HG02588 (cell line): ENCODE measurements at regions not wholly inside any gene's neighbourhood (a gene's known extent, or its start where the extent isn't known, plus 50 kb on each side); places are given as distances from the start of the nearest gene placed in this dataset.
"Not testable (repeated sequence)": the region's sequence is repeated elsewhere in the genome, so short reads cannot be mapped to it uniquely, and the experiment has no call there.

Source experiments
- ATAC-seq: cut with Tn5 transposase; IDR thresholded peaks from one replicate; pipeline ENCODE4 v1.9.1; 2021; ENCODE audit warnings: mild to moderate bottlenecking, moderate library complexity; ENCODE audit not compliant: unreplicated experiment

DNA sequence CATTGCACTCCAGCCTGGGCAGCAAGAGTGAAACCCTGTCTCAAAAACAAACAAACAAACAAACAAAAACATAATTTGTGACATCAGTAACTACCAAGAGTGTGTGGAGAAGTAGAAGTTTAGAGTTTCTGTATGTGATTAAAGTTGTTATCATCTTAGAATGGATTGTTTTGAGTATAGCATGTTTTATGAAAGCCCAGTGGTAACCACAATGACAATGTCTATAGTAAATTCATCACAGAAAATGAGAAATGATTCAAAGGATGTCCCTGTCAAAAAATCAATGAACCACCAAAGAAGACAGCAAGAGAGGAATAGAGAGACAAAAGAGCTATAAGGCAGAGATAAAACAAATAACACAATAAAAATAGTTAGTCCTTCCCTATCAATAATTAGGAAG, 1299.2 kb downstream of the CNTNAP5 start:
- no peak for ATAC-seq

DNA sequence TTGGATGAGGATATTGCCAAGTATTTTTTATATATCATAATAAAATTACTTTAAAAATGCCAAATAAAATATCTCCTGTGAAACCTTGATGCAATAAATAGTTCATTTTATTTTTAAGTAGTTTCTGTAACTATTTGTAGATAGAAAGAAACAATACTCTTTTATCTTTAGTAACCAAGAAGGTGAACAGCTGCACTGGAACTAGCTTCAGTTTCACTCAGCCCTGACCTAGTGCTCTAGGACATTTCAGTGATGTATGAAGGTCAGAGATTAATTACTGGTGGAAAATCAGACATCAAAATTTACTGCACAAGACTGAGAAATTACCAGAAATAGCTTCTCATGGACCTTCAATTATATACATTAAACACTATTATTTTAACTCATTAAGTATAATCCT, 1305.0 kb downstream of the CNTNAP5 start:
- ATAC-seq = peak; percentile 76

DNA sequence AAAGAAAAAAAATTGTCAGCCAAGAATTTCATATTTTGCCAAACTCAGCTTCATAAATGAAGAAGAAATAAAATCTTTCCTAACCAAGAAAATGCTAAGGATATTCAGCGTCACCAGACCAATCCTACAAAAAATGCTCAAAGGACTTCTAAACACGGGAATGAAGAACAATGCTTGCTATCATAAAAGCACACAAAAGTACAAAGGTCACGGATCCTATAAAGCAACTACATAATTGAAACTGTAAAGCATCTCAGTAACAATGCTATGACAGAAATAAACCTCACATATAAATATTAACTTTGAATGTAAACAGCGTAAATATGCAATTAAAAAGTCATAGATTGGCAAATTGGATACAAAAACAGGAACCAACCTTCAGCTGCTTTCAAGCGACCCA, 1314.6 kb upstream of the GYPC start:
- no peak for ATAC-seq

DNA sequence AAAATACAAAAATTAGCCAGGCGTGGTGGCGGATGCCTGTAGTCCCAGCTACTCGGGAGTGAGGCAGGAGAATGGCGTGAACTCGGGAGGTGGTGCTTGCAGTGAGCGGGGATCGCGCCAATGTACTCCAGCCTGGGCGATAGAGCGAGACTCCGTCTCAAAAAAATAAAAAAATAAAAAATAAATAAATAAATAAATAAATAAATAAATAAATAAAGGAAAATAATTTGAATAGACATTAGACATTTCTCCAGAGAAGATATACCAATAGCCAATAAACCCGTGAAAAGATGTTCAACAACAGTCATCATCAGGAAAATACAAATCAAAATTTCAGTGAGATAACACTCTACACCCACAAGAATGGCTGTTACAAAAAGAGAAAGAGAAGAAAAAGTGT, 1302.4 kb upstream of the GYPC start:
- ATAC-seq = not testable (repeated sequence)

DNA sequence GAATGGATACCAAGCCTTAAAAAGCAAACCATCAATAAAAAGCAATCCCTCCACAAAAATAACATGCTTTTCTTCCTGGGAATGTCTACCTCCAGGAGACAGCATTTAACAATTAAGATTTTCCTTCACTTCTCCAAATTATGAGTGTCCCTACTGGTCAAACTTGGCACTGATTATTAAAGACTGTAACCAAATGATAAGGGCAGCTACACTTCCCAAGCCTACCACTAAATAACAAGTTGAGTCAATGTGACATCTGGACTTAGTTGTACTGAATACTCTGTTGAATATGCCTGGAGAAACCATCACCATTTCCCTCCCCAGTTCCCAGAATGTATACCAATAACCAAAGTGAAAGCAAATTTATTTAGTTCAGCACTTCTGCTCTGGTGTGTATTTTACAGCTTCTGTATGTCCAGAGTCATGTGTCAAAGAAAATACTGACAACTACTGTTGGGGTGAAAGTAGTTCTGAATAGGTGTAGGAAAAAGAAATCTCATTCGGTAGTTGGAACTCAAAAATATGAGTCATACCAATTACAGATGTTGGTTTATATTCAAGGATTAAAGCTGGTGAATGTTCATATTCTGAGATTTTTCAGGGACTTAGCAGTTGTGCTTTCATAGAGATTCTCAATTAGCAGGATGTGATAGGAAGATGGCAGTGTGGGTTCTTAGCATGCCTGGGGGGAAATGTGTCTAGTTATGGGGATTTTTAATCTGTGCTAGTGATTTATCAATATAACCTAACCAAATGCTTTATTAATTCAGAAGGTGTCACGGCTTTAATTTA, 1291.6 kb upstream of the GYPC start:
- no peak for ATAC-seq

DNA sequence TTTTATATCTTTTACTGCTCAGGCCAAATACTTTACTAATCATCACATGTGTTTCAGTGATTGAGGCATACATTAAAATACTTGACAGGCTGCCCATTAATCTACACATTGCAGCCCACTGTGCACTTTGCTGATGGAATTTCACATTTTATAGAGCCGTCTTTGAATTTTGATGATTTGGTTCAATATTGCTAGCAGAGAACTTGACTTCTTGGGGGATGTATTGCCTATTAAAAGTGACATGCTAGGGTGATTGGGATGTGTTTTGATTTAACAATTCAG, 1291.0 kb upstream of the GYPC start:
- ATAC-seq = no peak

DNA sequence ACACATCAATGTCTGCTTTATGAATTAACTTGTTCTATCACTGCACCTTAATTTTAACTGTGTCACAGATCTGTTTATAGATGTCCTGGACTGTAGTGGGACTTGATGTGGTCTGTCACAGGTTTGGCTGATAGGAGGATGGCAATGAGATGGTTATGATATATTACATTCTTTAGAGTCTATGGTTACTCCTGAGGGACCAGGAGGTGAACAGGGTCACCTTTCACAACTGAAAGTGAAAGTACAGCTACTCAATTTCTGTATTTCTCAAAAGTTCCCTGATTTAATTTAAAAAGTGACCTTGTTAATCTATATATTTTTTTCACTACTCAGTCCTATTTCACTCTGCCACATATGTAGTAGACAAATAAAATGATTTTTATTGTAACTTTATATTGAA, 1284.1 kb upstream of the GYPC start:
- no peak for ATAC-seq

DNA sequence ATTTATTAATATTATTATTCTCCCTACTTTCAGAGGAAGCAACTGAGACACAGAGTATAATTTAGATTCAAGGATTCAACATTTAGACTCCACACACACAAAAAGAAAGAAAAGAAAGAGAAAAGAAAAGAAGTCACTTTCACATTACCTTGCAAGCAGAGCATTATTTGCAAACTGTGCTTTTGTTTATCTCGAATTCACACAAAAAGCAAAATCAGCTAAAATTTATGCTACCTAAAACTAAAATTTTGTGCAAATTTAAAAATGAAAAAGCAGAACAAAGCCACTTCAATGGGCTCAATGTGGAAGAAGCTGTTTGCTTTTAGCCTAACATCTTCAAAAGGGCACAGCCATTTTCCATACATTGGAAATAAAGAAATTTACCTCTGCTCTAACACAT, 1282.7 kb upstream of the GYPC start:
- no peak for ATAC-seq

DNA sequence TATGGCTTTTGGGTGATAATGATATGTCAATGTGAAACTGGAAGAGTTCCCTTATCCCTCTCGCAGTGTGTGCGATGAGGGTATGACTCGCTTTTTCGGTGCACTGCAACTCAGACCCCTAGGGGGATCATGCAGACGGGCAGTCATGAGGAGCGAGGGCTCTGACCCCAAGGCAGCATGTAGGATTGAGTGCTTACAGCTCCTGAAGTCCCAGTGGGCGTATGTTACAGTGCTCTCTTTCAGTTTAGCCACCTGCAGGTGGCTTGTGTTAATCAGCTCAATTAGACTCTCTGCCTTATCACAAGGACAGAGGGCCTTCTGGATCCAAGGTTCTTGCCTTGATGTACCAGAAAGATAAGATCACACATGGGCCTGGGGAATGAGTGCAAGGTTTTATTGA, 1269.9 kb upstream of the GYPC start:
- no peak for ATAC-seq

DNA sequence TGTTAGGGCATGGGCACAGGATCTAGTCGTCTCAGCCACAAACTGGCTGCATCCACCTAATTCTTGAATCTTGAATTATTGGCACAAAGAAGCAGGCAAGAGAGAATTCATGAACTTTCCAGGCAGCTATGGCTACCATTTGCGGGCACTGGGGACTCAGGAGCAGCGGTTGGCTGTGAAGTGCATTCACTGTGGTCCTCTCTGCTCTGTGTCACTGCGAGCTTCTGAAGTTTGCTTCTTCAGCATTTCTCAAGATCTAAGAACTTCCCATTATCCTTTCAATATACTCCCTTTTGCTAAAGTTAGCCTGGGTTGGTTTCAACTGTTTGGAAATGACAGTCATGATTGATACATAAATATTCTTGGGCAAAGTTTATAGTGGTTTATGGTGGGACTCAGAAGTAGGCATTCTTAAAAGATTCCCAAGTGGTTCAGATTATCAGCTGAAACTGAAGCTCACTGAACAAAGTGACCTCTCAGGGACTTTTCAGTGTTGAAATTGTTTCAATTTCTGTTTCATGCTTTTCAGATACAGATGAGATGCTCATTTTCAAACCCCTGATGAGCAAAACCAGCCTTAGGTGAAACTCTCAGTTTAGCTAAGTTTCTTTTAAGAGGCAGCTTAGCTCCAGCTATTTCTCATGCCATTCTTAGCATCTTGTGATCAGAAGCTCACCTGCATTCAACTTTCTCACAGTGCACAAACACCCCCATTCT, 1258.3 kb upstream of the GYPC start:
- ATAC-seq = peak; percentile 87

DNA sequence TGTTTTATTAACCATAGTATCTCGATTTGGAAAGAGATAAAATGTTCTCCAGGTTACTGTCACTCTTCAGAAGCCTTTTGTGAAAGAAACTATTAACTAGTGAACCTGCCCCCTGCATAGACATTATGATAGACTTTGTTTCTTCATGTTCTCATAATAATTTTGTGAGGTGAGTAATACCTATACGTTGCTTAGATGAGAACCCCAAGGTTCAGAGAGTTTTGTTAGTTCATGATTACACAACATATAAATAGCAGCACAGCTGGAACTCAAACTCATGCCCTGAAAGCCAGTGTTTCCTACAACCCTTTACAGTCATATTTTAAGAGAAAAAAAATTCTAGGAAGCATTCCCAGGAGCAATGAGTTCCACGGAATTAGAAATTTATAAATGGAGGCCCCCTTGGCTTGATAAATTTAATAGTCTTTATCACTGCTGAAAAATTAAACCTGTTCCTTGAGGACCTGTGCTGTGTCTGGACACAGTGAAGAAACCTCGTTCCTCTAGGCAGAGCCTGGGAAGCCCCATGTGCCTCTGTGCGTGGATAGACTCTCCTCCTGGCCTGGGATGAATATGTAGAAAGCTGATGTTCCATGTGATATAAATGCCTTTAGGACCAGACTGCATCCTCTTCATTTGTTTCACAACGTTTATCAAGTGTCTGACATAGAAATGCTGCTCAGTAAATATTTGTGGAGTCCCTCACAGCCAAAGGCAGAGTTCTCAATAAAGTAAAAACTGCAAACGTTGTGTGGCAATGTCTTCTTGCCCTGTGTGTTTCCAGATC, 1257.0 kb upstream of the GYPC start:
- ATAC-seq = peak; percentile 34

DNA sequence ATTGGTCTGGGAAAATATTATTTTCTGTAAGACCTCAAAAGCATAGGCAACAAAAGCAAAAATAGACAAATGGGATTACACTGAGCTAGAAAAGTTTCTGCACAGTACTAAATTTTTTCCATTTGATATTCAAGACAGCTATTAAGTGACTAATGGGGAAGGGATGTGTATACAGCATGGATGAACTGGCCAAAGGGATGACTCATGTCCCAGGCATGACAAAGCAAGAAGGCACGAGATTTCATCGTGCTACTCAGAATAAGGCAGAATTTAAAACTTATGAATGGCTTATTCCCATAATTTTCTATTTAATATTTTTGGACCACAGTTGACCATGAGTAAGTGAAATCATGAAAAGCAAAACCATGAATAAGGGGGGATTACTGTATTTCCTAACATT, 1250.1 kb upstream of the GYPC start:
- ATAC-seq = no peak

DNA sequence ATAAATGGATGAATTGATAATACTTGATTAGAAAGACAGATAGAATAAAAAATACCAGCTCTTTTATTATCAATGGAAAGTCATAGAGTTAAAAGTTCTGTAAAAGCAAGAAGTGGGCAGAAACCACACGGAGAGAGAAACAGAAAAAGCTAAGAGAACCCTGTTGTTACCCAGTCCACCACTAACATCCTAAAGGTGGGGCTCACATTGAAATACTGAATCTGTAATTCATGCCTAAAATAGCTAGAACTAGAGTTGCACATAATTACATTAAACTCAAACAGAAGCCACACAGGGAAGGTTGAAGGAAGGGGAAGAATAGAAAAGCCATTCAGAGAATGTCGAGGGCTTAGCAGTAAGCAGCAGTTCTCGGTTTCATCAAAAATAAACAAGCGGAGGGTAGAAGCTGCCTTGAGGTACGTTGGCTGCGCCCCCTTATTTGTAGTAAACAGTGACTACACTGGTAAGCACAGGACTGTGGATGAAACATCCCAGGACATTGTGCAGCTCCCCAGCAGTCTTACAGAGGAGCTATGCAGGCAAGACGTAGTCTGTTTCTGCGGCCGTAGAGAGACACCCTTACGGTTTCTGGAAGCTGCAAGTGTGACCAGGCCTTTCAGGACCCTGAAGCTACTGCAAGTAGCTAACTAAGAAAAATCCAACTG, 1247.0 kb upstream of the GYPC start:
- no peak for ATAC-seq

DNA sequence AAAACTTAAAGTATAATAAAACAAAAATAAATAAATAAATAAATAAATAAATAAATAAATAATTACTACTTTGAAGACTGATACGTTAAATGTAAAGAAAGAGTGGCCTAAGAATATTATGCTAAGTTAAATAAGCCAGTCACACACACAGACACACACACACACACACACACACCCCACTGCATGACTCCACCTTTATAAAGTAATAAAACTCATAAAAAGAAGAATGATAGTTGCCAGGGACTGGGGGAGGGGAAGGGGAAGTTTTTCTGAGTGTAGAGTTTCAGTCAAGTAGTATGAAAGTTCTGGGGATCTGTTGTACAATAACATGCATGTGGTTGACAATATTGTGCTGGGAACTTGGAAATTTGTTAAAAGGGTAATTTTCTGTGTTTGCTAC, 1237.5 kb upstream of the GYPC start:
- ATAC-seq = no peak

DNA sequence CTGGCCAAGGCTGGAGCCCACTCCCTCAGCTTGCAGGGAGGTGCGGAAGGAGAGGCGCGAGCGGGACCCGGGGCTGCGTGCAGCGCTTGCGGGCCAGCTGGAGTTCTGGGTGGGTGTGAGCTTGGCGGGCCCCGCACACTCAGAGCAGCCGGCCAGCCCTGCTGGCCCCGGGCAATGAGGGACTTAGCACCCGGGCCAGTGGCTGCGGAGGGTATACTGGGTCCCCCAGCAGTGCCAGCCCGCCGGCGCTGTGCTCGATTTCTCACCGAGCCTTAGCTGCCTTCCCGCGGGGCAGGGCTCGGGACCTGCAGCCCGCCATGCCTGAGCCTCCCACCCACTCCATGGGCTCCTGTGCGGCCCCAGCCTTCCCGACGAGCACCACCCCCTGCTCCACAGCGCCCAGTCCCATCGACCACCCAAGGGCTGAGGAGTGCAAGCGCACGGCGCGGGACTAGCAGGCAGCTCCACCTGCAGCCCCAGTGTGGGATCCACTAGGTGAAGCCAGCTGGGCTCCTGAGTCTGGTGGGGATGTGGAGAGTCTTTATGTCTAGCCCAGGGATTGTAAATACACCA, 1233.7 kb upstream of the GYPC start:
- not testable (repeated sequence) for ATAC-seq

DNA sequence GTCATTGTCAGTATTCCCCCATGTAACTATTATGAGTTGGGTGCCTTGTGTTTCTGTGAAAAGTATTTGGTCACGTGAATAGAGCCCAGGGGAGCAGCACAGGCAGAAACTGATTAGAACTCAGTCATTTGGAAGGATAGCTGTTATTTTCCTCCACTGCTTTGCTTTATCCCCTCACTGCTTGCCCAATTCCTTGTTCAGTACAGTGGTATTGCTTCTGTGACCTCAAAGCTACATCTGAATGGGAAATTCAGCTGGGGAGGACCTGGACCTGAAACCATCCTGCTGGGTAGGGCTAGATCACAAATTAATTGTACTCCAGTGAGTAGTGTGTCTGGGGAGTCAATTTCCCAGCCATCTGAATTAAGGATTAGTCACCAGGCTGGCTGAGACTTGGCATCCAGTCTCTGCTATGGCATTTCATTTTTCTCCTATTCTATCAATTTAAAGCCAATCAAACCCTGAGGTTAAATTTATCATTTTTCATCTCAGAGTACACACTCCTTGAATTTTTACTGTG, 1231.6 kb upstream of the GYPC start:
- ATAC-seq = no peak

DNA sequence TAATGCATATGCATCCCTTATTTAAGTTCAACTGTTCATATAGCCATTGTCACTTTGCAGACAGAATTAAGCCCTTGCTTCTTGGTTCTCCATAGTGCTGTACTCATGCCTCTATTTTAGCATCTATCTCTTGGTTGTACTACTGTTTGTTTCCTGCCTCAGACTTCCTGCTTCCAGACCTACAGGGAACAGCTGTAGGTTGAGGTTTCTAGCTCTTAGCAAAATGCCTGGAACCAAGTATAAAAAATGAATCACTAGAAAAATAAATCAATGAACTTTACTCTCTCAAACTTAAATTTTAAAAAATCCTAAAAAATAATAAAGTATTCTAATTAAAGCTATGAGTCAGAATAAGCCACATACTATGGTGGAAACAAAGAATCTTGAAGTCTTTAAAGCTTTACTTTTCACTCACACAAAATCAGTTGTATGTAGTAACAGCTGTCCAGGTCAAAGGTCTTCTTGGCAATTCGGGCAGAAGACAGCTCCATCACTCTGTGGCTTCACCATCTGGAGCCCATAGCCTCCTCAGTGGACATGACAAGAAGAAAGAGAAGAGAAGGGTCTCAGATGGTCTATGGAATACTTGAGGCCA, 1228.1 kb upstream of the GYPC start:
- no peak for ATAC-seq

DNA sequence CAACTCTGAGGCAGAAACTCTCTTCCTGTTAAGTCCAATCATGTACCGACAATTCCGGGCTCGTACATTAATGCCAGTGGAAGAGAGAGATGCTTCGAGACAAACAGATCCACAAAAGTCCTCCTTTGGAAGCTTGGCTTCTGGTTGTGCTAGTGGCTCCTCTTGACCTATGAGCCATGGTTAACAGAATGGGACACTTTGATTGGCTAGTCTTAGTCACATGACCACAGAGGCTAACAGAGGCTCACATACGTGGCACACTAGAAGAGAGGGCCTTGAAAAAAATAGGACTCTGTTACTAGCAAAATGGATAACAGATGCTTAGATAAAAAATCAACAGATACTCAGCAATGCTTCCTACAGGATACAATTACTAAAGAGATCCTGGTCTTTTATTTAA, 1211.9 kb upstream of the GYPC start:
- ATAC-seq = no peak

DNA sequence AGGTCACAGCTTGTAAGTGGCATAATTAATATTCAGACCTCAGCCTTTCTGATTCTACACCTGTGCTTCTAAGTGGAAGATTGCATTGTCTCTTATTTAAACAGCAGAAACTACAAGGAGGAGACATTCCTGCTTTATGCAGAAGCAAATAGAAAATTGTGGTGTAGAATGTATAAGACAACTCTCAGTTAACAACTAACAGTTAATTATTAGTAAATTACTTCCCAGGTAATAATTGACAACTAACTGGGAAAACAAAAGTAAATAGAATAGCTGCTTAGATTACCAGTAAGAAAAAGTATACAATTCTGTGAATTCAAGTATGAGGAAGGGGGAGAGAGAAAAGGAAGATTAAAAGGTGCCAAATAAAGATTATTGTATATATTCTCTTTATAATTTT, 1210.5 kb upstream of the GYPC start:
- no peak for ATAC-seq

DNA sequence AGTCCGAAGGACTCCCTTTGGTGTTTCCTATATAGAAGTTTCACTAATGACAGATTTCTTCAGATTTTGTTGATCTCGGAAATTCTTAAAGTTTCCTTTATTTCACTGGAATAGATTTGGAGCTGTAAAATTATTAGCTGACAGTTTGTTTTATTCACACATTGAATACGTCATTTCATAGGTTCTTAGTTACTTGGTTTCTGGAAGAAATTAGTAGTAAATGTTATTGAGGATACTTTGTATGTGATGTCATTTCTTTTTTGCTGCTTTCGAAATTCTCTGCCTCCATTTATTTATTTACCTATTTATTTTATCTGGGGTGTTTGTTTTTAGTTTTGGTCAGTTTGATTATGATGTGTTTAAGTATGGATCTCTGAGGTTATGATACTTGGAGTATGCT, 1205.9 kb upstream of the GYPC start:
- no peak for ATAC-seq

DNA sequence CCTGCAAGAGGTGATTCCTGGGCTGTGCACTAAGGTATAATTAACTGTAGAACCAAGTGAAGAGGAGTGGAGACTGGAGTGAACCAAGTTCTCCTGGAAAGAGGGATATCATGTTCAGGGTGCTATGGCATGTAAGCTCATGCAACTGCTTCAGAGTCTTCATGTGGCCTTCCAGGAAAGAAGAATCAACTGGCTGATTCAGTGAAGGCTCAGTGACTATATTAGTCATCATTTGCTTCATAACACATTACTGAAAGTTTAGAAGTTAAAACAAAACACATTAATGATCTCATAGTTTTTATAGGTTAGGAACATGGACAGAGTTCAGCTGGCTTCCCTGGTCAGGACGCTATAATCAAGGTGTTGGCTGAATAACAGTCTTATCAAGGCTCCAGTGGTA, 1200.8 kb upstream of the GYPC start:
- ATAC-seq = no peak
